ENCODE measurements at regions not wholly inside any gene's neighbourhood (a gene's known extent, or its start where the extent isn't known, plus 50 kb on each side); places are given as distances from the start of the nearest gene placed in this dataset.

GRCh38 chr6:168886964-168887363 is 366.7 kb downstream of the THBS2 start:
- no peak for TF ChIP-seq CTCF (IDR thresholded peaks at IDR 0.05)
- TF ChIP-seq POLR2A (IDR thresholded peaks at IDR 0.05), result no peak
- TF ChIP-seq EP300 (IDR thresholded peaks at IDR 0.05), result no peak
- TF ChIP-seq POLR2AphosphoS5 (IDR thresholded peaks at IDR 0.05), result no peak

Measured in gastroesophageal sphincter (tissue), 3 donors.